Right kidney (tissue), 1 donor: ENCODE measurements at regions not wholly inside any gene's neighbourhood (a gene's known extent, or its start where the extent isn't known, plus 50 kb on each side); places are given as distances from the start of the nearest gene placed in this dataset.
"Not testable (repeated sequence)": the region's sequence is repeated elsewhere in the genome, so short reads cannot be mapped to it uniquely, and the experiment has no call there.

Experiments used
- DNase-seq: peaks from one replicate; pipeline ENCODE4 v3.0.0-alpha.2; 2016

- no peak for DNase-seq
Observed at GRCh38 chr6:132140189-132140588, 189.0 kb upstream of the CCN2 start.

GRCh38 chr6:132139611-132140010, 188.4 kb upstream of the CCN2 start:
- DNase-seq, result no peak

- DNase-seq, result no peak
Observed at GRCh38 chr6:132136981-132137380, 185.8 kb upstream of the CCN2 start.

- no peak for DNase-seq
Observed at GRCh38 chr6:132135409-132135808, 184.2 kb upstream of the CCN2 start.

GRCh38 chr6:132133736-132134445, 182.7 kb upstream of the CCN2 start:
- DNase-seq, result no peak

GRCh38 chr6:132132924-132133639, 181.9 kb upstream of the CCN2 start:
- DNase-seq, result no peak

GRCh38 chr6:132132422-132132821, 181.2 kb upstream of the CCN2 start:
- DNase-seq, result no peak

- no peak for DNase-seq
Observed at GRCh38 chr6:132131758-132132157, 180.6 kb upstream of the CCN2 start.

- no peak for DNase-seq
Observed at GRCh38 chr6:132131351-132131750, 180.2 kb upstream of the CCN2 start.

- DNase-seq, result peak; percentile 14
Observed at GRCh38 chr6:132130626-132131298, 179.6 kb upstream of the CCN2 start.

- no peak for DNase-seq
Observed at GRCh38 chr6:132128424-132128823, 177.3 kb upstream of the CCN2 start.

- DNase-seq, result no peak
Observed at GRCh38 chr6:132126150-132126549, 175.0 kb upstream of the CCN2 start.

GRCh38 chr6:132122871-132123270, 171.7 kb upstream of the CCN2 start:
- DNase-seq, result no peak

- no peak for DNase-seq
Observed at GRCh38 chr6:132122176-132122575, 171.0 kb upstream of the CCN2 start.

GRCh38 chr6:132118144-132118543, 167.0 kb upstream of the CCN2 start:
- no peak for DNase-seq

- no peak for DNase-seq
Observed at GRCh38 chr6:132115714-132116366, 164.7 kb upstream of the CCN2 start.

GRCh38 chr6:132114201-132114825, 163.1 kb upstream of the CCN2 start:
- DNase-seq, result no peak

GRCh38 chr6:132109752-132110151, 158.6 kb upstream of the CCN2 start:
- not testable (repeated sequence) for DNase-seq

GRCh38 chr6:132107896-132108295, 156.7 kb upstream of the CCN2 start:
- DNase-seq, result no peak

GRCh38 chr6:132101535-132101934, 150.4 kb upstream of the CCN2 start:
- DNase-seq, result no peak

GRCh38 chr6:132100388-132100990, 149.3 kb upstream of the CCN2 start:
- DNase-seq, result no peak

GRCh38 chr6:132096996-132097395, 145.8 kb upstream of the CCN2 start:
- DNase-seq, result no peak
